Gastrocnemius medialis (tissue), 4 donors: ENCODE measurements at regions not wholly inside any gene's neighbourhood (a gene's known extent, or its start where the extent isn't known, plus 50 kb on each side); places are given as distances from the start of the nearest gene placed in this dataset.

Experiments
- CTCF ChIP-seq, 5 experiments: fragments of 450-650 bp in 3 of 5; fragments of 200-600 bp in 2 of 5; sonication (generic) in 2 of 5; IDR thresholded peaks in 4 of 5; conservative IDR thresholded peaks in 1 of 5; 1 replicate in 4 of 5; 2 replicates in 1 of 5; pipeline ENCODE4 v1.5.1; 2016 to 2019; ENCODE audit warnings: antibody characterized with exemption in 5 of 5, mild to moderate bottlenecking in 3 of 5, moderate library complexity in 3 of 5
- POLR2A ChIP-seq, 2 donors: fragments of 450-650 bp; IDR thresholded peaks; one replicate each; pipeline ENCODE4 v1.6.1; 2017; ENCODE audit warnings: antibody characterized with exemption in 2 of 2, mild to moderate bottlenecking in 2 of 2, moderate library complexity in 2 of 2

GRCh38 chr3:74377669-74378068 is 236.8 kb downstream of the CNTN3 start:
- no peak for TF ChIP-seq CTCF (IDR thresholded peaks at IDR 0.05 in 4 of 5, conservative IDR thresholded peaks at IDR 0.05 in 1 of 5)
- TF ChIP-seq POLR2A (IDR thresholded peaks at IDR 0.05): no peak
